ENCODE measurements at regions not wholly inside any gene's neighbourhood (a gene's known extent, or its start where the extent isn't known, plus 50 kb on each side); places are given as distances from the start of the nearest gene placed in this dataset.

- TF ChIP-seq CTCF (IDR thresholded peaks at IDR 0.05) (no peak), RAD21 (IDR thresholded peaks at IDR 0.05; ENCODE audit: low read length) (no peak), EP300 (IDR thresholded peaks at IDR 0.05; ENCODE audit: borderline replicate concordance in 1 of 2, low read depth in 1 of 2, low read length in 1 of 2) (no peak), ZBTB33 (IDR thresholded peaks at IDR 0.05; ENCODE audit: borderline replicate concordance, low read depth) (no peak), SIN3A (IDR thresholded peaks at IDR 0.05; ENCODE audit: borderline replicate concordance, low read depth, low read length) (no peak), POLR2AphosphoS5 (IDR thresholded peaks at IDR 0.05; ENCODE audit: low read depth, low read length) (no peak)
Measured at GRCh38 chr9:72459308-72459707, 62.1 kb upstream of the TMC1 start.
